Stimulated activated effector memory CD8-positive, alpha-beta T cell treated with anti-CD3 and anti-CD28 coated beads, Interleukin-12 subunit alpha, Interleukin-12 subunit beta, amount 100 ng/mL, for 72 hours (primary cell): ENCODE measurements at regions not wholly inside any gene's neighbourhood (a gene's known extent, or its start where the extent isn't known, plus 50 kb on each side); places are given as distances from the start of the nearest gene placed in this dataset.
A peak's percentile ranks its signal among the peaks of the same experiment; 100 is the strongest.
"Not testable (repeated sequence)": the region's sequence is repeated elsewhere in the genome, so short reads cannot be mapped to it uniquely, and the experiment has no call there.

Source experiments
- ATAC-seq: fragments of 150-1000 bp; cut with Tn5 transposase; 2 replicates; pipeline ENCODE4 v1.10.0; 2021
- DNase-seq, 2 donors: peaks; one replicate each; pipeline ENCODE4 v3.0.0; 2021 to 2022; ENCODE audit warnings: low spot score in 2 of 2
- H3K27ac Mint-ChIP-seq: one replicate; pipeline ENCODE4 v1.8.0; 2022; ENCODE audit warnings: mild to moderate bottlenecking, mixed read lengths
- H3K36me3 Mint-ChIP-seq: one replicate; pipeline ENCODE4 v1.8.0; 2022; ENCODE audit warnings: mild to moderate bottlenecking, mixed read lengths
- H3K4me1 Mint-ChIP-seq: one replicate; pipeline ENCODE4 v1.8.0; 2022; ENCODE audit warnings: mixed read lengths
- H3K4me3 Mint-ChIP-seq: one replicate; pipeline ENCODE4 v1.8.0; 2022; ENCODE audit warnings: mild to moderate bottlenecking, mixed read lengths
- H3K9me3 Mint-ChIP-seq: one replicate; pipeline ENCODE4 v1.8.0; 2022; ENCODE audit warnings: mixed read lengths

GRCh38 chr2:161063157-161063945, 96.9 kb upstream of the TANK start:
- peak; percentile 51 to 82 for DNase-seq
- Mint-ChIP-seq H3K27ac (no peak overlapping the region), H3K9me3 (no peaks in the 10 kb centered on the region), H3K36me3 (no peaks in the 10 kb centered on the region), H3K4me3 (no peak overlapping the region), H3K4me1 (peaks cover 7% of the 10 kb centered on the region)
- peak; percentile 88 for ATAC-seq

- Mint-ChIP-seq H3K4me1 (peaks cover 7% of the 10 kb centered on the region), H3K9me3 (no peaks in the 10 kb centered on the region), H3K4me3 (no peak overlapping the region), H3K27ac (no peak overlapping the region), H3K36me3 (no peaks in the 10 kb centered on the region)
- DNase-seq (no peak), ATAC-seq (peak; percentile 49)
These were observed 96.3 kb upstream of the TANK start for GRCh38 chr2:161063946-161064306.

- Mint-ChIP-seq H3K4me1 (peaks cover 7% of the 10 kb centered on the region), H3K9me3 (no peaks in the 10 kb centered on the region), H3K27ac (no peak overlapping the region), H3K4me3 (no peak overlapping the region), H3K36me3 (no peaks in the 10 kb centered on the region)
- DNase-seq (no peak), ATAC-seq (no peak)
These were observed 92.3 kb upstream of the TANK start for GRCh38 chr2:161067846-161068350.

GRCh38 chr2:161068670-161069069, 91.6 kb upstream of the TANK start:
- Mint-ChIP-seq H3K36me3 (no peaks in the 10 kb centered on the region), H3K4me1 (peaks cover 3% of the 10 kb centered on the region), H3K4me3 (no peak overlapping the region), H3K27ac (no peak overlapping the region), H3K9me3 (no peaks in the 10 kb centered on the region)
- DNase-seq (no peak), ATAC-seq (no peak)

GRCh38 chr2:161070693-161071479, 89.3 kb upstream of the TANK start:
- Mint-ChIP-seq H3K4me1 (peaks cover 2% of the 10 kb centered on the region), H3K27ac (no peak overlapping the region), H3K9me3 (no peaks in the 10 kb centered on the region), H3K36me3 (no peaks in the 10 kb centered on the region), H3K4me3 (no peak overlapping the region)
- DNase-seq (no peak), ATAC-seq (peak; percentile 51)

- not testable (repeated sequence) for ATAC-seq, H3K27ac Mint-ChIP-seq, H3K36me3 Mint-ChIP-seq, H3K4me3 Mint-ChIP-seq, DNase-seq, H3K9me3 Mint-ChIP-seq
- peaks cover 17% of the 10 kb centered on the region for H3K4me1 Mint-ChIP-seq
These were observed 87.8 kb upstream of the TANK start for GRCh38 chr2:161072436-161072835.

GRCh38 chr2:161075701-161076100, 84.5 kb upstream of the TANK start:
- Mint-ChIP-seq H3K4me1 (peaks cover 35% of the 10 kb centered on the region), H3K9me3 (no peaks in the 10 kb centered on the region), H3K27ac (no peak overlapping the region), H3K4me3 (no peak overlapping the region), H3K36me3 (peaks cover 14% of the 10 kb centered on the region)
- ATAC-seq: no peak
- DNase-seq: no peak

GRCh38 chr2:161076936-161077335, 83.3 kb upstream of the TANK start:
- Mint-ChIP-seq H3K4me3 (peak overlapping the region; percentile 50), H3K36me3 (peaks cover 14% of the 10 kb centered on the region), H3K9me3 (no peaks in the 10 kb centered on the region), H3K4me1 (peaks cover 35% of the 10 kb centered on the region), H3K27ac (peak overlapping the region; percentile 88)
- ATAC-seq: no peak
- DNase-seq: no peak

- peak; percentile 51 to 88 for DNase-seq
- peak overlapping the region; percentile 88 for H3K27ac Mint-ChIP-seq
- peaks cover 14% of the 10 kb centered on the region for H3K36me3 Mint-ChIP-seq
- H3K9me3 Mint-ChIP-seq: no peaks in the 10 kb centered on the region
- ATAC-seq: peak; percentile 94
- H3K4me1 Mint-ChIP-seq: peaks cover 35% of the 10 kb centered on the region
- peak overlapping the region; percentile 50 for H3K4me3 Mint-ChIP-seq
These were observed 82.6 kb upstream of the TANK start for GRCh38 chr2:161077367-161078210.

- Mint-ChIP-seq H3K4me3 (peak overlapping the region; percentile 50), H3K4me1 (peaks cover 35% of the 10 kb centered on the region), H3K36me3 (peaks cover 14% of the 10 kb centered on the region), H3K9me3 (no peaks in the 10 kb centered on the region), H3K27ac (peak overlapping the region; percentile 88)
- no peak for ATAC-seq
- no peak for DNase-seq
These were observed 82.1 kb upstream of the TANK start for GRCh38 chr2:161078211-161078539.

- peaks cover 21% of the 10 kb centered on the region for H3K4me1 Mint-ChIP-seq
- no peak overlapping the region for H3K27ac Mint-ChIP-seq
- H3K4me3 Mint-ChIP-seq: no peak overlapping the region
- H3K9me3 Mint-ChIP-seq: no peaks in the 10 kb centered on the region
- no peak for DNase-seq
- ATAC-seq: peak; percentile 66
- no peaks in the 10 kb centered on the region for H3K36me3 Mint-ChIP-seq
These were observed 75.1 kb upstream of the TANK start for GRCh38 chr2:161085149-161085548.

- H3K27ac Mint-ChIP-seq: no peak overlapping the region
These were observed 71.4 kb upstream of the TANK start for GRCh38 chr2:161088658-161089350.

GRCh38 chr2:161090411-161090810, 69.8 kb upstream of the TANK start:
- ATAC-seq: peak; percentile 70
- H3K27ac Mint-ChIP-seq: no peak overlapping the region
- H3K4me1 Mint-ChIP-seq: peaks cover 27% of the 10 kb centered on the region
- H3K9me3 Mint-ChIP-seq: no peaks in the 10 kb centered on the region
- no peaks in the 10 kb centered on the region for H3K36me3 Mint-ChIP-seq
- DNase-seq: peak in 1 of 2 donors; percentile 63
- H3K4me3 Mint-ChIP-seq: peak overlapping the region; percentile 36

More at GRCh38 chr2:161088658-161089350, 71.4 kb upstream of the TANK start:
- peaks cover 31% of the 10 kb centered on the region for H3K4me1 Mint-ChIP-seq
- no peaks in the 10 kb centered on the region for H3K9me3 Mint-ChIP-seq
- peak; percentile 42 for ATAC-seq
- no peak overlapping the region for H3K4me3 Mint-ChIP-seq
- H3K36me3 Mint-ChIP-seq: no peaks in the 10 kb centered on the region
- DNase-seq: no peak

- peak in 1 of 2 donors; percentile 8 for DNase-seq
- Mint-ChIP-seq H3K4me1 (peaks cover 10% of the 10 kb centered on the region), H3K9me3 (no peaks in the 10 kb centered on the region), H3K4me3 (no peak overlapping the region), H3K27ac (no peak overlapping the region), H3K36me3 (no peaks in the 10 kb centered on the region)
- no peak for ATAC-seq
These were observed 64.9 kb upstream of the TANK start for GRCh38 chr2:161095314-161095713.

GRCh38 chr2:161096336-161096735, 63.9 kb upstream of the TANK start:
- no peak overlapping the region for H3K27ac Mint-ChIP-seq
- no peak for DNase-seq

More at GRCh38 chr2:161096336-161096735, 63.9 kb upstream of the TANK start:
- no peak for ATAC-seq
- H3K36me3 Mint-ChIP-seq: no peaks in the 10 kb centered on the region
- no peak overlapping the region for H3K4me3 Mint-ChIP-seq
- H3K4me1 Mint-ChIP-seq: peaks cover 3% of the 10 kb centered on the region
- no peaks in the 10 kb centered on the region for H3K9me3 Mint-ChIP-seq
